ENCODE measurements at regions not wholly inside any gene's neighbourhood (a gene's known extent, or its start where the extent isn't known, plus 50 kb on each side); places are given as distances from the start of the nearest gene placed in this dataset.
A peak's percentile ranks its signal among the peaks of the same experiment; 100 is the strongest.

DNA sequence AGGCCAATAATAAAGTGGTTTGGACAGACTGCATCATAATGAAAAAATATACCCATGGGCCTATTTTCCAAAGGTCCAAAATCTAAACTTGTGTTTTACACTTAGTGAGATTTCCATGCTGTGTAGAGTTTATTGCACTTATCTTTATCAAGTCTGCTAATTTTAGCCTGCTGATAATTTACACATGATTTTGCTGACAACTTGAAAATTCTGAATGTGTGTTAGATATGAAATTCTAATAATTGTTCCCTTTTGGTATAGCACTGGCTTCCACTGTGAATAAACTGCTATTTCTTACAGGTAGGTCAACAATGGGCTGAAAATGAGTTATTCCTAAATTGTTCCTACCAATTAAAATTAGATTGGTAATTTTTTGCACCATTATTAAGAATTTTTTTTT, 589.1 kb upstream of the ANO3 start:
- TF ChIP-seq, protein P1, sequence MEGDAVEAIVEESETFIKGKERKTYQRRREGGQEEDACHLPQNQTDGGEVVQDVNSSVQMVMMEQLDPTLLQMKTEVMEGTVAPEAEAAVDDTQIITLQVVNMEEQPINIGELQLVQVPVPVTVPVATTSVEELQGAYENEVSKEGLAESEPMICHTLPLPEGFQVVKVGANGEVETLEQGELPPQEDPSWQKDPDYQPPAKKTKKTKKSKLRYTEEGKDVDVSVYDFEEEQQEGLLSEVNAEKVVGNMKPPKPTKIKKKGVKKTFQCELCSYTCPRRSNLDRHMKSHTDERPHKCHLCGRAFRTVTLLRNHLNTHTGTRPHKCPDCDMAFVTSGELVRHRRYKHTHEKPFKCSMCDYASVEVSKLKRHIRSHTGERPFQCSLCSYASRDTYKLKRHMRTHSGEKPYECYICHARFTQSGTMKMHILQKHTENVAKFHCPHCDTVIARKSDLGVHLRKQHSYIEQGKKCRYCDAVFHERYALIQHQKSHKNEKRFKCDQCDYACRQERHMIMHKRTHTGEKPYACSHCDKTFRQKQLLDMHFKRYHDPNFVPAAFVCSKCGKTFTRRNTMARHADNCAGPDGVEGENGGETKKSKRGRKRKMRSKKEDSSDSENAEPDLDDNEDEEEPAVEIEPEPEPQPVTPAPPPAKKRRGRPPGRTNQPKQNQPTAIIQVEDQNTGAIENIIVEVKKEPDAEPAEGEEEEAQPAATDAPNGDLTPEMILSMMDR (IDR thresholded peaks at IDR 0.05; ENCODE audit: low read depth, low read length) = no peak
- DNase-seq (ENCODE audit: low read depth in 2 of 2) = no peak
- H3K4me3 ChIP-seq (replicated peaks in 1 of 2; ENCODE audit: low read depth in 2 of 2, low read length in 2 of 2) = no peak overlapping the region

DNA sequence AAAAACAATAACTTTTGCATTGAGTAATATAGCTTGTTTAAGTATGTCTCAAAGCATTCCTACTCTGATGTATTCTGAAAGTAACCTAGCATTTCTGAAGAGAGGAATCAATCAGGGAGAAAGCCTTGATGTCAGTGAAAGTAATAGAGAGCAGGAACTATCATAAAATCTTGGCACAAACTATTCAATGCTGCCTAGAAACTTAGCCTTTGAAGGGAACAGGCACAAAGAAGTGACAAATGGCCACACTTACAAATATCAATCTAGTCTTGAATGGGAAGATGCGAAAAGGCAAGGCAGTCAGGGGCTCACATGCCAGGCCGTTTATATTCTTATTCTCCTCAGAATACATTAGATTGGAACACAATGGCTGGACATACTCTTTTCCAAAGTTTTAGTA, 576.5 kb upstream of the ANO3 start:
- no peak overlapping the region for H3K4me3 ChIP-seq (replicated peaks in 1 of 2; ENCODE audit: low read depth in 2 of 2, low read length in 2 of 2)
- no peak for DNase-seq (ENCODE audit: low read depth in 2 of 2)
- TF ChIP-seq, protein P1 (IDR thresholded peaks at IDR 0.05; ENCODE audit: low read depth, low read length) = no peak

DNA sequence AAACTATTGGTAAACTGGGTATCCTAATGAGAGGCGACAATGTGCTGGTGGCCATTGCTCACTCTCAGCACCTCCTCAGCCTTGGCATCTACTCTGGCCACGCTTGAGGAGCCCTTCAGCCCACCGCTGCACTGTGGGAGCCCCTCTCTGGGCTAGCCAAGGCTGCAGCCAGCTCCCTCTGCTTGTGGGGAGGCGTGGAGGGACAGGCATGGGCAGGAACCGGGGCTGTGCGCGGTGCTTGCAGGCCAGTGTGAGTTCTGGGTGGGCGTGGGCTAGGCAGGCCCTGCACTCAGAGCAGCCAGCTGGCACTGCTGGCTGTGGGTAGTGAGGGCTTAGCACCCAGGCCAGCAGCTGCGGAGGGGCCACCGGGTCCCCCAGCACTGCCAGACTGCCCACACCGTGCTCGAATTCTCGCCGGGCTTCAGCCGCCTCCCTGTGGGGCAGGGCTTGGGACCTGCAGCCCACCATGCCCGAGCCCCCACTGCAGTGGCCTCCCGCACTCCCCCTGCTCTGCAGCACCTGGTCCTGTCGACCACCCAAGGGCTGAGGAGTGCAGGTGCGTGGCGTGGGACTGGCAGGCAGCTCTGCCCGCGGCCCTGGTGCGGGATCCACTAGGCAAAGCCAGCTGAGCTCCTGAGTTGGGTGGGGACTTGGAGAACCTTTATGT, 575.9 kb upstream of the ANO3 start:
- TF ChIP-seq, protein P1 (IDR thresholded peaks at IDR 0.05; ENCODE audit: low read depth, low read length) = no peak
- H3K4me3 ChIP-seq (replicated peaks in 1 of 2; ENCODE audit: low read depth in 2 of 2, low read length in 2 of 2) = no peak overlapping the region
- DNase-seq (ENCODE audit: low read depth in 2 of 2) = no peak

GRCh38 chr11:25758145-25758661, 573.7 kb upstream of the ANO3 start:
- no peak overlapping the region for H3K4me3 ChIP-seq (replicated peaks in 1 of 2; ENCODE audit: low read depth in 2 of 2, low read length in 2 of 2)
- no peak for DNase-seq (ENCODE audit: low read depth in 2 of 2)
- TF ChIP-seq, protein P1 (IDR thresholded peaks at IDR 0.05; ENCODE audit: low read depth, low read length) = no peak

DNA sequence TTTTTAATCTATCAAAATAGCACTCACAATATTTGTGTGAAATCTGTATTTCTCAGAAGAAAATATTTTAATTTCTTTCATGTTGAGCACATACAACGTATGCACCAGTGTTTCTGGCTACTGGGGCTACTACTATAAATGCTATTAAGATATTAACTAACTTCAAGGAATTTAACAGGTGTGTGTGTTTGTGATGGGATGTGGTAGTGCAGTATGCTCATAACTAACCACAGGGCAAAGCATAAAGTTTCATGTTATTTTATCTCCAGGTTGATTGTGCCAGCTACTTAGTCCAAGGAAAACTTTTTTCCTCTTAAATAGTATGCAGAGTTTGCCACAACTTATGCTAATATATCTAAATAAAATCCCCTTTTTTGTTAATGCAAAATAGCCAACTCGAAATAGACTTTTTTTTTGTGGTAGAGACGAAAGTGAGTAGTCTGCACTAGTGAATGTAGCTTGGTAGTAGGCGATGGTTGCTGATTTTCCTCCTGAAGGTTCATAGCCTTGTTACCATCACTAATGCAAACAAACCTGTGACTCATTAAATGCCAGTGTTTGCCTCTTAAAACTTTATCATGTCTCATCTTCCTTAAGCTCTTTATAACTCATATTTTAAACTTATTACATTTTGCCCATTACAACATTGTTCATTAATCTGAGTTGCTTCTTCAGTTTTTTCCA, 565.5 kb upstream of the ANO3 start:
- no peak overlapping the region for H3K4me3 ChIP-seq (replicated peaks in 1 of 2; ENCODE audit: low read depth in 2 of 2, low read length in 2 of 2)
- no peak for DNase-seq (ENCODE audit: low read depth in 2 of 2)
- TF ChIP-seq, protein P1 (IDR thresholded peaks at IDR 0.05; ENCODE audit: low read depth, low read length) = no peak

DNA sequence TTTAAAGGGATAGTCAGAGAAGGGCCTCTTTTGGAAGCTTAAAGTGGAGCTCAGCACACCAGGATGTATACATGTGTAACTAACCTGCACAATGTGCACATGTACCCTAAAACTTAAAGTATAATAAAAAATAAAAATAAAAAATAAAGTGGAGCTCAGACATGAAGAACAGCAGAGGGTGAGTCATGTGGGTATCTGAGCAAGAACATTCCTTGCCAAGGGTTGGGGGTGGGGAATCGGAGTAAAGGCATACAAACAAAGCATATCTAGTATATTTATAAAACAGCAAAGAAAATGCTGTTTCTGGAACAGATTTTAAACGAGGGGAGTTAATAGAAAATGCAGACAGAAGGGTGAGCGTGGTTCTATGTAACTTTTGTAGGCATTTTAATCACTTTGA, 562.6 kb upstream of the ANO3 start:
- peak; percentile 20 to 30 for DNase-seq (ENCODE audit: low read depth in 2 of 2)
- TF ChIP-seq, protein P1 (IDR thresholded peaks at IDR 0.05; ENCODE audit: low read depth, low read length) = no peak
- no peak overlapping the region for H3K4me3 ChIP-seq (replicated peaks in 1 of 2; ENCODE audit: low read depth in 2 of 2, low read length in 2 of 2)
